ENCODE measurements at regions not wholly inside any gene's neighbourhood (a gene's known extent, or its start where the extent isn't known, plus 50 kb on each side); places are given as distances from the start of the nearest gene placed in this dataset.

- TF ChIP-seq TAF1 (IDR thresholded peaks at IDR 0.05; ENCODE audit: borderline replicate concordance, insufficient read depth, low read length) (no peak), REST (IDR thresholded peaks at IDR 0.05; ENCODE audit: insufficient read depth in 1 of 2, low read depth in 2 of 2, low read length in 2 of 2) (no peak), SIN3A (IDR thresholded peaks at IDR 0.05; ENCODE audit: borderline replicate concordance, insufficient read depth, low read length) (no peak)
Measured at GRCh38 chr14:95814363-95815225, 62.0 kb upstream of the TUNAR start.

- TF ChIP-seq SIN3A (IDR thresholded peaks at IDR 0.05; ENCODE audit: borderline replicate concordance, insufficient read depth, low read length) = no peak
- no peak for TF ChIP-seq REST (IDR thresholded peaks at IDR 0.05; ENCODE audit: insufficient read depth in 1 of 2, low read depth in 2 of 2, low read length in 2 of 2)
- no peak for TF ChIP-seq TAF1 (IDR thresholded peaks at IDR 0.05; ENCODE audit: borderline replicate concordance, insufficient read depth, low read length)
- TF ChIP-seq FOXP2 (optimal IDR thresholded peaks at IDR 0.05; ENCODE audit: borderline replicate concordance, extremely low read depth, extremely low read length, insufficient read depth) = no peak
- TF ChIP-seq POLR2AphosphoS5 (IDR thresholded peaks at IDR 0.05; ENCODE audit: low read depth, low read length) = no peak
Measured at GRCh38 chr14:95811813-95812212, 64.8 kb upstream of the TUNAR start.

- no peak for TF ChIP-seq POLR2AphosphoS5 (IDR thresholded peaks at IDR 0.05; ENCODE audit: low read depth, low read length)
- no peak for TF ChIP-seq SIN3A (IDR thresholded peaks at IDR 0.05; ENCODE audit: borderline replicate concordance, insufficient read depth, low read length)
- no peak for TF ChIP-seq TAF1 (IDR thresholded peaks at IDR 0.05; ENCODE audit: borderline replicate concordance, insufficient read depth, low read length)
- TF ChIP-seq FOXP2 (optimal IDR thresholded peaks at IDR 0.05; ENCODE audit: borderline replicate concordance, extremely low read depth, extremely low read length, insufficient read depth) = no peak
- TF ChIP-seq REST (IDR thresholded peaks at IDR 0.05; ENCODE audit: insufficient read depth in 1 of 2, low read depth in 2 of 2, low read length in 2 of 2) = no peak
Measured at GRCh38 chr14:95808371-95808770, 68.3 kb upstream of the TUNAR start.

GRCh38 chr14:95796788-95797187 lies 79.8 kb upstream of the TUNAR start:
- TF ChIP-seq SIN3A (IDR thresholded peaks at IDR 0.05; ENCODE audit: borderline replicate concordance, insufficient read depth, low read length) (no peak), TAF1 (IDR thresholded peaks at IDR 0.05; ENCODE audit: borderline replicate concordance, insufficient read depth, low read length) (no peak)

GRCh38 chr14:95787941-95788340 lies 74.0 kb upstream of the TCL1A start:
- TF ChIP-seq TAF1 (IDR thresholded peaks at IDR 0.05; ENCODE audit: borderline replicate concordance, insufficient read depth, low read length) (no peak), POLR2AphosphoS5 (IDR thresholded peaks at IDR 0.05; ENCODE audit: low read depth, low read length) (no peak), FOXP2 (optimal IDR thresholded peaks at IDR 0.05; ENCODE audit: borderline replicate concordance, extremely low read depth, extremely low read length, insufficient read depth) (no peak), SIN3A (IDR thresholded peaks at IDR 0.05; ENCODE audit: borderline replicate concordance, insufficient read depth, low read length) (no peak), REST (IDR thresholded peaks at IDR 0.05; ENCODE audit: insufficient read depth in 1 of 2, low read depth in 2 of 2, low read length in 2 of 2) (no peak)
